IMR-90 (cell line): ENCODE measurements at regions not wholly inside any gene's neighbourhood (a gene's known extent, or its start where the extent isn't known, plus 50 kb on each side); places are given as distances from the start of the nearest gene placed in this dataset.
"Not testable (repeated sequence)": the region's sequence is repeated elsewhere in the genome, so short reads cannot be mapped to it uniquely, and the experiment has no call there.

Experiments
- ATAC-seq: fragments of 200-7000 bp; cut with Tn5 transposase; 2 replicates; pipeline ENCODE4 v1.9.1; 2020; ENCODE audit warnings: low read depth, mild to moderate bottlenecking, moderate library complexity
- BruUV-seq: library from RNA; stranded (reverse); fragments of 400-500 nt; replicated peaks from 2 replicates; lab custom pipeline; 2021; lab: Mats Ljungman, UMichigan
- CTCF ChIA-PET: fragments of 300-600 bp; formaldehyde crosslinking; extraction: SDS; loops from one replicate; lab custom pipeline; 2021; ENCODE audit warnings: antibody characterized with exemption; lab: Yijun Ruan, JAX
- POLR2A ChIA-PET: fragments of 300-600 bp; sonication (Branson Sonifier 250); formaldehyde crosslinking; loops from one replicate; lab custom pipeline; 2022; ENCODE audit warnings: antibody characterized with exemption; ENCODE audit not compliant: unreplicated experiment; lab: Charles Lee
- DNase-seq: peaks from one replicate; pipeline ENCODE4 v3.0.0; 2013
- H2AFZ ChIP-seq: replicated peaks from 2 replicates; pipeline ENCODE3; 2013; ENCODE audit warnings: low read length, mild to moderate bottlenecking; ENCODE audit not compliant: poor library complexity
- H2AK5ac ChIP-seq: 2 replicates; pipeline ENCODE4 v1.6.1; 2013; ENCODE audit warnings: low read depth, low read length, inconsistent platforms
- H2AK9ac ChIP-seq: replicated peaks from 2 replicates; pipeline ENCODE3; 2013; ENCODE audit warnings: mild to moderate bottlenecking, low read depth, low read length, moderate library complexity; ENCODE audit not compliant: poor library complexity
- H2BK120ac ChIP-seq: 2 replicates; pipeline ENCODE4 v1.6.1; 2013; ENCODE audit warnings: low read depth, low read length, inconsistent platforms
- H2BK15ac ChIP-seq: 3 replicates; pipeline ENCODE4 v1.6.1; 2013; ENCODE audit warnings: low read depth, low read length, inconsistent platforms
- H2BK20ac ChIP-seq: 2 replicates; pipeline ENCODE4 v1.6.1; 2013; ENCODE audit warnings: low read depth, mild to moderate bottlenecking, inconsistent platforms, low read length, moderate library complexity
- H2BK5ac ChIP-seq: 2 replicates; pipeline ENCODE4 v1.6.1; 2013; ENCODE audit warnings: mild to moderate bottlenecking, low read depth, low read length, inconsistent platforms; ENCODE audit not compliant: poor library complexity, severe bottlenecking
- H3K14ac ChIP-seq: replicated peaks from 2 replicates; pipeline ENCODE4 v1.6.1; 2013; ENCODE audit warnings: low read depth, low read length, inconsistent platforms
- H3K18ac ChIP-seq: 2 replicates; pipeline ENCODE4 v1.6.1; 2013; ENCODE audit warnings: low read depth, low read length, control low read depth
- H3K23ac ChIP-seq: 2 replicates; pipeline ENCODE4 v1.6.1; 2013; ENCODE audit warnings: low read depth, low read length, inconsistent platforms
- H3K27ac ChIP-seq: 2 replicates; pipeline ENCODE4 v1.5.1; 2013; ENCODE audit warnings: mild to moderate bottlenecking, control low read depth, low read length; ENCODE audit not compliant: insufficient read depth
- H3K27me3 ChIP-seq: 2 replicates; pipeline ENCODE4 v1.6.1; 2013; ENCODE audit warnings: low read length; ENCODE audit not compliant: control insufficient read depth, insufficient read depth
- H3K36me3 ChIP-seq: 2 replicates; pipeline ENCODE4 v1.6.1; 2013; ENCODE audit warnings: low read length, mixed read lengths; ENCODE audit not compliant: control insufficient read depth, insufficient read depth
- H3K4ac ChIP-seq: 2 replicates; pipeline ENCODE4 v1.6.1; 2013; ENCODE audit warnings: low read depth, low read length, inconsistent platforms
- H3K4me1 ChIP-seq: 2 replicates; pipeline ENCODE4 v1.6.1; 2013; ENCODE audit warnings: low read length, mixed read lengths; ENCODE audit not compliant: control insufficient read depth, insufficient read depth
- H3K4me2 ChIP-seq: 2 replicates; pipeline ENCODE4 v1.6.1; 2013; ENCODE audit warnings: low read depth, mild to moderate bottlenecking, control low read depth, low read length, moderate library complexity
- H3K4me3 ChIP-seq: 2 replicates; pipeline ENCODE4 v1.5.1; 2013; ENCODE audit warnings: low read depth, mild to moderate bottlenecking, control low read depth, low read length, moderate library complexity; ENCODE audit not compliant: insufficient read depth
- H3K56ac ChIP-seq: 2 replicates; pipeline ENCODE4 v1.6.1; 2013; ENCODE audit warnings: low read length, inconsistent platforms; ENCODE audit not compliant: insufficient read depth; ENCODE audit errors: extremely low read depth
- H3K79me1 ChIP-seq, 2 experiments: 2 replicates each; pipeline ENCODE4 v1.6.1; 2013; ENCODE audit warnings: low read length in 2 of 2, inconsistent platforms in 1 of 2, low read depth in 1 of 2
- H3K9ac ChIP-seq: 2 replicates; pipeline ENCODE4 v1.6.1; 2013; ENCODE audit warnings: low read depth, low read length, control low read depth
- H3K9me1 ChIP-seq: 2 replicates; pipeline ENCODE4 v1.6.1; 2013; ENCODE audit warnings: low read length, inconsistent platforms; ENCODE audit not compliant: insufficient read depth
- H3K9me3 ChIP-seq: 2 replicates; pipeline ENCODE4 v1.6.1; 2013; ENCODE audit warnings: low read length; ENCODE audit not compliant: control insufficient read depth, insufficient read depth
- H4K20me1 ChIP-seq: 2 replicates; pipeline ENCODE4 v1.6.1; 2013; ENCODE audit warnings: low read length, inconsistent platforms; ENCODE audit not compliant: insufficient read depth
- H4K5ac ChIP-seq: 2 replicates; pipeline ENCODE4 v1.6.1; 2013; ENCODE audit warnings: mild to moderate bottlenecking, low read depth, low read length, control low read depth
- H4K8ac ChIP-seq, 2 experiments: 2 replicates each; pipeline ENCODE4 v1.6.1; 2013; ENCODE audit warnings: low read depth in 2 of 2, low read length in 2 of 2, control low read depth in 1 of 2, inconsistent platforms in 1 of 2
- H4K91ac ChIP-seq: 2 replicates; pipeline ENCODE4 v1.6.1; 2013; ENCODE audit warnings: low read depth, low read length, inconsistent platforms; ENCODE audit not compliant: insufficient read depth
- CHD1 ChIP-seq: IDR thresholded peaks from 2 replicates; pipeline ENCODE4 v1.6.1; 2012; ENCODE audit warnings: low read depth, low read length, improper control_type of control experiment
- MAFK ChIP-seq: IDR thresholded peaks from 2 replicates; pipeline ENCODE4 v1.6.1; 2012; ENCODE audit warnings: low read depth, low read length, improper control_type of control experiment
- RAD21 ChIP-seq: IDR thresholded peaks from 2 replicates; pipeline ENCODE4 v1.6.1; 2012; ENCODE audit warnings: low read length, improper control_type of control experiment
- WGBS, 2 experiments: methylation state at CpG; one replicate each; pipeline versions ENCODE4 v1.1.5 to v1.1.7; 2013; ENCODE audit warnings: missing lambda C conversion rate in 2 of 2; ENCODE audit not compliant: insufficient read length in 1 of 2; ENCODE audit errors: extremely low coverage in 2 of 2; 5-methylcytosine and 5-hydroxymethylcytosine counted together
- dilution Hi-C: fragments of 300-500 bp; cut with HindIII; formaldehyde crosslinking; loops from one replicate; pipeline ENCODE4 v1.14.3; 2018; ENCODE audit warnings: low sequenced_read_pairs; ENCODE audit not compliant: unreplicated experiment
- in situ Hi-C: fragments of 300-500 bp; cut with MboI; formaldehyde crosslinking; loops from 3 replicates; pipeline ENCODE4 v1.14.3; 2019; ENCODE audit warnings: low sequenced_read_pairs, inconsistent platforms, mixed read lengths
- intact Hi-C: fragments of 100-400 bp; cut with micrococcal nuclease; formaldehyde crosslinking; loops from 2 replicates; pipeline ENCODE4 v1.10.0; 2022

DNA sequence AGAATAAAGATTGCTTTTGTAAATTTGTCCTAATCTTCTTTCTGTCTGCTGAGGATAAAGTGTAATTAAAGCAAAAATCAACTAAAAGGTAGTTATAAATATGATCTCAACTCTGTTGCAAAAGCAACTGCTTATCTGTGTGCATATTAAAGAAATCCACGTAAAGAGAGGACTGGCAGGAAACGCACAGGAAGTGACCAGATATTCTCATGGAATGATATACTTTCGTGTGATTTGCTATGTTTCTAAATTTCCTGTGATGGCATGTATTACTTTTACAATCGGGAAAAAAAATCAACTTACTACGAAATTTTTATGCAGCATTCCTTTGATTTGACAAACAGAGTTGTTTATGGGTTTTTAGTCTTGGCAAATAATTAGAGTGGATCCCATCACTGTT is 75.4 kb downstream of the RGS2 start:
- no peak overlapping the region for H2AK9ac ChIP-seq

DNA sequence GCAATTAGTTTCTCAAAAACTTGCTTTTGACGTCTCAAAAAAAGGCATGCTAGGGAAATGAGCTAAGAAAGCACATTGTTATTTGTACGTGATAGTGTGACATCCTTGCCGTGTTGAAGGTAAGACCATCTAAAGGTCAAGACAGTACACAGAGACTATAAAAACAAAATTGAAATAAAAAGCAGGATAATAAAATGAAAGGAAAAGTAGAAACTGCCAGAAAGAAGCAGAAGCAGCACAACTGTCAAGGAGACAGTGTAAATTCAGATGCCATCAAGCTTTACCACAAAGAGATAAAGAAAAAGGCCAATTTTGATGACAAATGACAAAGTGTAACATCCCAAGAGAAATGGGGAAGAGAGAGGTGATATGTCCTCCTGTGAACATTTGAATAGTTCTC is 76.5 kb downstream of the RGS2 start:
- BruUV-seq, H3K4ac ChIP-seq, ATAC-seq, POLR2A ChIA-PET, dilution Hi-C loops, H2BK120ac ChIP-seq, H4K5ac ChIP-seq, DNase-seq, H2BK5ac ChIP-seq, H3K9me3 ChIP-seq, H3K18ac ChIP-seq, H2AFZ ChIP-seq, H3K14ac ChIP-seq, H4K91ac ChIP-seq, H3K9ac ChIP-seq, in situ Hi-C loops, H3K4me3 ChIP-seq, CTCF ChIA-PET, H3K56ac ChIP-seq, H4K8ac ChIP-seq, H4K20me1 ChIP-seq, H3K36me3 ChIP-seq, H3K27me3 ChIP-seq, H3K27ac ChIP-seq, H3K4me1 ChIP-seq, intact Hi-C loops, H3K79me1 ChIP-seq, H3K9me1 ChIP-seq, H2AK9ac ChIP-seq, H3K23ac ChIP-seq, H2BK15ac ChIP-seq, H3K4me2 ChIP-seq, H2AK5ac ChIP-seq, H2BK20ac ChIP-seq: not testable (repeated sequence)
- WGBS, 2 experiments, result no CpG with 5 or more reads among the region's 3 CpGs

More for the DNA sequence above, 75.4 kb downstream of the RGS2 start:
- Histone ChIP-seq H2BK15ac (no peak overlapping the region), H3K9me3 (no peaks in the 10 kb centered on the region), H2BK120ac (no peak overlapping the region), H2BK5ac (no peak overlapping the region), H3K4me2 (no peak overlapping the region), H3K4ac (no peak overlapping the region), H3K27me3 (0 out of 2 replicates have a peak, but pooled peaks cover 2% of the 10 kb centered on the region), H3K18ac (no peak overlapping the region), H3K4me1 (no peaks in the 10 kb centered on the region), H3K9ac (no peak overlapping the region), H3K9me1 (no peaks in the 10 kb centered on the region), H3K14ac (no peak overlapping the region), H4K20me1 (no peaks in the 10 kb centered on the region), H2AK5ac (no peak overlapping the region), H3K36me3 (no peaks in the 10 kb centered on the region), H4K91ac (no peak overlapping the region), H3K23ac (no peak overlapping the region), H2BK20ac (no peak overlapping the region), H4K5ac (no peak overlapping the region), H2AFZ (no peak overlapping the region), H4K8ac (no peak overlapping the region), H3K56ac (no peak overlapping the region), H3K27ac (no peak overlapping the region), H3K79me1 (no peaks in the 10 kb centered on the region), H3K4me3 (no peak overlapping the region)
- BruUV-seq, result no TSS peak
- TF ChIP-seq CHD1, result no peak
- no peak for TF ChIP-seq MAFK
- TF ChIP-seq RAD21, result no peak
- in situ Hi-C loops (no loop called here), dilution Hi-C loops (no loop called here), intact Hi-C loops (no loop called here)
- ChIA-PET POLR2A (no interaction called here), CTCF (no interaction called here)
- ATAC-seq (no peak), DNase-seq (no peak)
- WGBS, 2 experiments, result no CpG with 5 or more reads among the region's 5 CpGs
